SK-N-MC (cell line): ENCODE measurements at regions not wholly inside any gene's neighbourhood (a gene's known extent, or its start where the extent isn't known, plus 50 kb on each side); places are given as distances from the start of the nearest gene placed in this dataset.

ENCODE experiments used
- EZH2 ChIP-seq: fragments of 200-600 bp; sonication (generic); IDR thresholded peaks from one replicate; pipeline ENCODE4 v1.6.1; 2017; ENCODE audit warnings: antibody characterized with exemption
- POLR2AphosphoS5 ChIP-seq: IDR thresholded peaks from 2 replicates; pipeline ENCODE4 v1.6.1; 2012; ENCODE audit warnings: mild to moderate bottlenecking, low read depth, low read length, borderline replicate concordance

- no peak for TF ChIP-seq POLR2AphosphoS5
- no peak for TF ChIP-seq EZH2
Observed at GRCh38 chr4:183580849-183581248, 76.0 kb downstream of the ING2 start.
